HepG2 (cell line): ENCODE measurements at regions not wholly inside any gene's neighbourhood (a gene's known extent, or its start where the extent isn't known, plus 50 kb on each side); places are given as distances from the start of the nearest gene placed in this dataset.

Experiments used
- ATAC-seq: fragments of 200-7000 bp; cut with Tn5 transposase; 3 replicates; pipeline ENCODE4 v1.9.1; 2020; ENCODE audit warnings: mild to moderate bottlenecking, moderate library complexity
- BruUV-seq: library from RNA; stranded (reverse); fragments of 400-500 nt; replicated peaks from 2 replicates; lab custom pipeline; 2021; lab: Mats Ljungman, UMichigan
- CTCF ChIA-PET: fragments of 300-600 bp; formaldehyde crosslinking; extraction: SDS; loops from one replicate; lab custom pipeline; 2021; ENCODE audit warnings: low total read pairs, inconsistent platforms, low intra/inter-chr PET ratio; lab: Yijun Ruan, JAX
- POLR2A ChIA-PET: fragments of 350-600 bp; sonication (Branson Sonifier 250); formaldehyde crosslinking; loops from one replicate; lab custom pipeline; 2020; ENCODE audit warnings: antibody characterized with exemption, inconsistent platforms; lab: Yijun Ruan, JAX
- DNase-seq: peaks from one replicate; pipeline ENCODE4 v3.0.0-alpha.2; 2015; ENCODE audit warnings: low spot score
- FAIRE-seq: peaks from 3 replicates; lab custom pipeline; 2011; peaks lifted over from hg19 to GRCh38; lab: Jason Lieb, UNC
- H2AFZ ChIP-seq: one replicate; pipeline ENCODE4 v1.6.1; 2011; ENCODE audit warnings: low read length, inconsistent platforms
- H3K27ac ChIP-seq: fragments of 300-600 bp; 3 replicates; pipeline ENCODE4 v1.8.0; 2011; ENCODE audit warnings: mixed run types, mild to moderate bottlenecking, mixed read lengths, low read length, inconsistent platforms; ENCODE audit not compliant: insufficient read depth; ENCODE audit errors: extremely low read length
- H3K27me3 ChIP-seq, 2 experiments: fragments of 200-600 bp in 1 of 2; 2 replicates in 1 of 2; 3 replicates in 1 of 2; pipeline versions ENCODE4 v1.6.0 to v1.8.0; 2011; ENCODE audit warnings: low read length in 2 of 2, mild to moderate bottlenecking in 2 of 2, moderate library complexity in 2 of 2, inconsistent platforms in 1 of 2; ENCODE audit not compliant: insufficient read depth in 2 of 2, control insufficient read depth in 1 of 2
- H3K36me3 ChIP-seq, 2 experiments: fragments of 200-600 bp in 1 of 2; replicated peaks in 1 of 2; 2 replicates in 1 of 2; 3 replicates in 1 of 2; pipeline versions ENCODE4 v1.5.1 to v1.8.0; 2011; ENCODE audit warnings: low read length in 2 of 2, inconsistent platforms in 1 of 2; ENCODE audit not compliant: insufficient read depth in 2 of 2, control insufficient read depth in 1 of 2
- H3K4me1 ChIP-seq: 2 replicates; pipeline ENCODE4 v1.5.1; 2012; ENCODE audit warnings: low read length, inconsistent platforms; ENCODE audit not compliant: insufficient read depth
- H3K4me2 ChIP-seq: 2 replicates; pipeline ENCODE4 v1.6.0; 2011; ENCODE audit warnings: low read depth, low read length, inconsistent platforms
- H3K4me3 ChIP-seq, 3 experiments: fragments of 200-600 bp in 1 of 3; sonication (generic), shearing (Covaris generic) in 1 of 3; replicated peaks in 1 of 3; 2 replicates each; pipeline ENCODE4 v1.5.1; 2011 to 2016; ENCODE audit warnings: low read length in 3 of 3, inconsistent platforms in 2 of 3, low read depth in 2 of 3, mild to moderate bottlenecking in 2 of 3, control low read depth in 1 of 3, mixed read lengths in 1 of 3; ENCODE audit not compliant: insufficient read depth in 1 of 3
- H3K79me2 ChIP-seq: one replicate; pipeline ENCODE4 v1.6.1; 2011; ENCODE audit warnings: low read length, inconsistent platforms; ENCODE audit not compliant: insufficient read depth
- H3K9ac ChIP-seq: 2 replicates; pipeline ENCODE4 v1.6.0; 2011; ENCODE audit warnings: mild to moderate bottlenecking, low read depth, low read length, inconsistent platforms; ENCODE audit not compliant: insufficient read depth
- H3K9me3 ChIP-seq: 2 replicates; pipeline ENCODE4 v1.5.1; 2012; ENCODE audit warnings: mild to moderate bottlenecking, low read length
- H4K20me1 ChIP-seq: 2 replicates; pipeline ENCODE4 v1.6.0; 2011; ENCODE audit warnings: inconsistent platforms, mild to moderate bottlenecking, low read length, moderate library complexity; ENCODE audit not compliant: insufficient read depth
- CHD4 ChIP-seq: fragments of 200-600 bp; sonication (generic); IDR thresholded peaks from 2 replicates; pipeline ENCODE4 v1.7.0; 2017; ENCODE audit warnings: mild to moderate bottlenecking, low read length, borderline replicate concordance
- DDIT3 ChIP-seq: sonication (generic); formaldehyde crosslinking; IDR thresholded peaks from 2 replicates; pipeline ENCODE4 v1.4.0; 2020; ENCODE audit warnings: mild to moderate bottlenecking, missing genetic modification reagents
- FIP1L1 ChIP-seq: fragments of 200-400 bp; formaldehyde crosslinking; IDR thresholded peaks from 2 replicates; pipeline ENCODE4 v1.6.1; 2018; ENCODE audit warnings: low read depth, mild to moderate bottlenecking, low read length, moderate library complexity, borderline replicate concordance; ENCODE audit not compliant: insufficient read depth
- FUBP1 ChIP-seq: sonication (generic); formaldehyde crosslinking; IDR thresholded peaks from 2 replicates; pipeline ENCODE4 v1.5.1; 2020; ENCODE audit warnings: missing genetic modification reagents, mild to moderate bottlenecking, borderline replicate concordance
- HDAC2 ChIP-seq: sonication (generic); formaldehyde crosslinking; IDR thresholded peaks from 2 replicates; pipeline ENCODE4 v1.4.0; 2020; ENCODE audit warnings: missing genetic modification reagents
- KMT2B ChIP-seq: IDR thresholded peaks from 2 replicates; pipeline ENCODE4 v1.6.1; 2016; ENCODE audit warnings: missing genetic modification reagents, missing compliant biosample characterization
- PITX1 ChIP-seq: sonication (generic); formaldehyde crosslinking; IDR thresholded peaks from 2 replicates; pipeline ENCODE4 v1.5.1; 2020; ENCODE audit warnings: mild to moderate bottlenecking, missing genetic modification reagents
- PRPF4 ChIP-seq: fragments of 200-400 bp; formaldehyde crosslinking; IDR thresholded peaks from 2 replicates; pipeline ENCODE4 v1.6.1; 2016; ENCODE audit warnings: low read length, low read depth; ENCODE audit not compliant: poor library complexity, severe bottlenecking
- TFDP1 ChIP-seq: IDR thresholded peaks from 2 replicates; pipeline ENCODE4 v1.6.1; 2016; ENCODE audit warnings: missing compliant biosample characterization, missing genetic modification reagents, borderline replicate concordance
- ZBTB20 ChIP-seq: sonication (generic); formaldehyde crosslinking; IDR thresholded peaks from 2 replicates; pipeline ENCODE4 v1.8.1; 2023; ENCODE audit warnings: missing genetic modification reagents, low read depth, mild to moderate bottlenecking, borderline replicate concordance
- ZFP62 ChIP-seq: sonication (generic); formaldehyde crosslinking; IDR thresholded peaks from 2 replicates; pipeline ENCODE4 v1.4.0; 2020; ENCODE audit warnings: missing genetic modification reagents
- ZNF441 ChIP-seq: sonication (generic); formaldehyde crosslinking; IDR thresholded peaks from 2 replicates; pipeline ENCODE4 v1.7.0; 2021; ENCODE audit warnings: missing genetic modification reagents, borderline replicate concordance
- ZNF597 ChIP-seq: sonication (generic); formaldehyde crosslinking; IDR thresholded peaks from 2 replicates; pipeline ENCODE4 v1.5.0; 2020; ENCODE audit warnings: missing genetic modification reagents
- ZNF879 ChIP-seq: sonication (generic); formaldehyde crosslinking; IDR thresholded peaks from 2 replicates; pipeline ENCODE4 v1.8.1; 2023; ENCODE audit warnings: missing genetic modification reagents
- WGBS: methylation state at CpG from one replicate; pipeline ENCODE4 v1.1.6; 2017; ENCODE audit warnings: low lambda C conversion rate; 5-methylcytosine and 5-hydroxymethylcytosine counted together
- in situ Hi-C: cut with HindIII; loops from 2 replicates; pipeline ENCODE4 v1.10.0; 2017; ENCODE audit warnings: low pct_unique_long_range_greater_than_20kb; ENCODE audit not compliant: extremely low pct_ligation_motif_present
- intact Hi-C: fragments of 100-400 bp; cut with micrococcal nuclease; formaldehyde crosslinking; loops from one replicate; pipeline ENCODE4 v1.10.0; 2022; ENCODE audit not compliant: unreplicated experiment

- 14% methylated on average over 8 of the region's 8 CpGs for WGBS
- ATAC-seq: no peak
- H3K9me3 ChIP-seq: no peaks in the 10 kb centered on the region
- in situ Hi-C loops: no loop called here
- H3K79me2 ChIP-seq: no peaks in the 10 kb centered on the region
- no TSS peak for BruUV-seq
- H3K4me3 ChIP-seq: no peak overlapping the region
- ChIA-PET CTCF (no interaction called here), POLR2A (no interaction called here)
- no peak overlapping the region for H3K9ac ChIP-seq
- DNase-seq: no peak
- no peaks in the 10 kb centered on the region for H3K4me1 ChIP-seq
- H3K4me2 ChIP-seq: no peak overlapping the region
- no peaks in the 10 kb centered on the region for H3K36me3 ChIP-seq
- FAIRE-seq: no peak
- H3K27me3 ChIP-seq: no peaks in the 10 kb centered on the region; a peak in 1 of 5 replicates
- no peaks in the 10 kb centered on the region for H4K20me1 ChIP-seq
- H2AFZ ChIP-seq: no peak overlapping the region
- H3K27ac ChIP-seq: no peak overlapping the region
- intact Hi-C loops: no loop called here
- TF ChIP-seq ZNF441: no peak
- no peak for TF ChIP-seq KMT2B (CRISPR knock-in tag)
- TF ChIP-seq CHD4: no peak
- no peak for TF ChIP-seq FUBP1
- TF ChIP-seq ZFP62 (CRISPR knock-in tag): no peak
- no peak for TF ChIP-seq ZNF879 (CRISPR knock-in tag)
- no peak for TF ChIP-seq HDAC2 (CRISPR knock-in tag)
- no peak for TF ChIP-seq TFDP1 (CRISPR knock-in tag)
- no peak for TF ChIP-seq PRPF4
- TF ChIP-seq ZBTB20 (CRISPR knock-in tag): no peak
- TF ChIP-seq PITX1 (CRISPR knock-in tag): no peak
- no peak for TF ChIP-seq DDIT3 (CRISPR knock-in tag)
- no peak for TF ChIP-seq FIP1L1
- TF ChIP-seq ZNF597 (CRISPR knock-in tag): no peak
Observed at GRCh38 chr5:17425385-17426070, 72.5 kb upstream of the TAF11L2 start.
